Central memory CD4-positive, alpha-beta T cell (primary cell): ENCODE measurements at regions not wholly inside any gene's neighbourhood (a gene's known extent, or its start where the extent isn't known, plus 50 kb on each side); places are given as distances from the start of the nearest gene placed in this dataset.

ENCODE experiments used
- DNase-seq: peaks from one replicate; pipeline ENCODE4 v3.0.0; 2022

- DNase-seq = no peak
These were observed 114.8 kb upstream of the GSC start for GRCh38 chr14:94884616-94885230.

- DNase-seq = no peak
These were observed 112.5 kb upstream of the GSC start for GRCh38 chr14:94882401-94882800.

- no peak for DNase-seq
These were observed 111.0 kb upstream of the GSC start for GRCh38 chr14:94880876-94881275.

GRCh38 chr14:94880106-94880505, 110.2 kb upstream of the GSC start:
- DNase-seq = no peak

- no peak for DNase-seq
These were observed 109.6 kb upstream of the GSC start for GRCh38 chr14:94879537-94879936.

- DNase-seq = no peak
These were observed 106.4 kb upstream of the GSC start for GRCh38 chr14:94876306-94876705.

- no peak for DNase-seq
These were observed 105.3 kb upstream of the GSC start for GRCh38 chr14:94875256-94875655.

GRCh38 chr14:94868772-94869072, 98.8 kb upstream of the GSC start:
- no peak for DNase-seq

- no peak for DNase-seq
These were observed 98.2 kb upstream of the GSC start for GRCh38 chr14:94867946-94868771.

- DNase-seq = no peak
These were observed 97.3 kb upstream of the GSC start for GRCh38 chr14:94867209-94867608.

GRCh38 chr14:94864387-94865195, 94.7 kb upstream of the GSC start:
- no peak for DNase-seq

GRCh38 chr14:94863366-94863765, 93.5 kb upstream of the GSC start:
- DNase-seq = no peak

GRCh38 chr14:94857950-94858349, 88.0 kb upstream of the GSC start:
- DNase-seq = no peak

- no peak for DNase-seq
These were observed 84.0 kb upstream of the GSC start for GRCh38 chr14:94853920-94854319.

GRCh38 chr14:94850309-94851211, 80.6 kb upstream of the GSC start:
- DNase-seq = no peak

- DNase-seq = no peak
These were observed 74.8 kb upstream of the GSC start for GRCh38 chr14:94844593-94845152.

GRCh38 chr14:94840467-94840866, 70.6 kb upstream of the GSC start:
- no peak for DNase-seq

- DNase-seq = no peak
These were observed 69.4 kb upstream of the GSC start for GRCh38 chr14:94839348-94839747.

- DNase-seq = no peak
These were observed 66.9 kb upstream of the GSC start for GRCh38 chr14:94836849-94837248.

GRCh38 chr14:94833633-94834032, 63.7 kb upstream of the GSC start:
- DNase-seq = no peak

- no peak for DNase-seq
These were observed 61.2 kb upstream of the GSC start for GRCh38 chr14:94831085-94831484.

GRCh38 chr14:94827711-94828447, 58.0 kb upstream of the GSC start:
- no peak for DNase-seq
